ENCODE measurements at regions not wholly inside any gene's neighbourhood (a gene's known extent, or its start where the extent isn't known, plus 50 kb on each side); places are given as distances from the start of the nearest gene placed in this dataset.

- TF ChIP-seq CTCF (conservative IDR thresholded peaks at IDR 0.05; ENCODE audit: low read length) = no peak
- TF ChIP-seq EZH2phosphoT487 (IDR thresholded peaks at IDR 0.05; ENCODE audit: borderline replicate concordance) = no peak
These were observed 135.7 kb downstream of the ADSS2 start for GRCh38 chr1:244315996-244316395.

All from Loucy (cell line).